Kidney (tissue), 13 donors: ENCODE measurements at regions not wholly inside any gene's neighbourhood (a gene's known extent, or its start where the extent isn't known, plus 50 kb on each side); places are given as distances from the start of the nearest gene placed in this dataset.

ENCODE experiments used
- DNase-seq, 5 donors: peaks; one replicate each; pipeline ENCODE4 v3.0.0-alpha.2; 2013 to 2020
- FAIRE-seq: peaks from 2 replicates; lab custom pipeline; 2012; peaks lifted over from hg19 to GRCh38; lab: Jason Lieb, UNC
- H3K27ac ChIP-seq, 2 donors: one replicate each; pipeline ENCODE4 v1.7.0; 2013; ENCODE audit warnings: low read depth in 2 of 2, low read length in 2 of 2, inconsistent platforms in 1 of 2
- H3K27me3 ChIP-seq: one replicate; pipeline ENCODE4 v1.7.1; 2013; ENCODE audit warnings: low read length, inconsistent platforms; ENCODE audit not compliant: control insufficient read depth, insufficient read depth
- H3K36me3 ChIP-seq, 3 donors: one replicate each; pipeline versions ENCODE4 v1.7.0 to v1.7.1; 2013; ENCODE audit warnings: low read length in 3 of 3, control low read depth in 1 of 3, inconsistent platforms in 1 of 3; ENCODE audit not compliant: insufficient read depth in 3 of 3, control insufficient read depth in 2 of 3
- H3K4me1 ChIP-seq, 3 donors: one replicate each; pipeline versions ENCODE4 v1.7.0 to v1.7.1; 2013; ENCODE audit warnings: low read length in 3 of 3, inconsistent platforms in 1 of 3, low read depth in 1 of 3; ENCODE audit not compliant: control insufficient read depth in 2 of 3, insufficient read depth in 2 of 3
- H3K4me3 ChIP-seq, 3 donors: one replicate each; pipeline versions ENCODE4 v1.7.0 to v1.8.1; 2013; ENCODE audit warnings: low read length in 3 of 3, control low read depth in 1 of 3, inconsistent platforms in 1 of 3
- H3K9ac ChIP-seq, 3 donors: one replicate each; pipeline versions ENCODE4 v1.7.0 to v1.7.1; 2013; ENCODE audit warnings: low read length in 3 of 3, control low read depth in 1 of 3, inconsistent platforms in 1 of 3
- H3K9me3 ChIP-seq, 3 donors: one replicate each; pipeline versions ENCODE4 v1.7.0 to v1.7.1; 2013; ENCODE audit warnings: low read length in 3 of 3, control low read depth in 1 of 3, inconsistent platforms in 1 of 3; ENCODE audit not compliant: control insufficient read depth in 2 of 3, insufficient read depth in 1 of 3
- intact Hi-C: fragments of 100-400 bp; cut with DNase I; formaldehyde crosslinking; loops from one replicate; pipeline ENCODE4 v1.11.1; 2022
- TF ChIP-seq, protein P1 (sequence below): IDR thresholded peaks from 3 replicates; pipeline ENCODE4 v1.5.1; 2012; ENCODE audit warnings: mild to moderate bottlenecking, moderate library complexity, borderline replicate concordance; ENCODE audit not compliant: insufficient read depth; ENCODE audit errors: extremely low read depth
- donor health status: control.
- donor health status: control.
- donor health status: control.
- donor health status: control.
- donor health status: control.
- donor health status: DM: yes; HTN: yes; CAD: no.
- donor health status: Normal renal cell carcinoma (clear cell type).

DNA sequence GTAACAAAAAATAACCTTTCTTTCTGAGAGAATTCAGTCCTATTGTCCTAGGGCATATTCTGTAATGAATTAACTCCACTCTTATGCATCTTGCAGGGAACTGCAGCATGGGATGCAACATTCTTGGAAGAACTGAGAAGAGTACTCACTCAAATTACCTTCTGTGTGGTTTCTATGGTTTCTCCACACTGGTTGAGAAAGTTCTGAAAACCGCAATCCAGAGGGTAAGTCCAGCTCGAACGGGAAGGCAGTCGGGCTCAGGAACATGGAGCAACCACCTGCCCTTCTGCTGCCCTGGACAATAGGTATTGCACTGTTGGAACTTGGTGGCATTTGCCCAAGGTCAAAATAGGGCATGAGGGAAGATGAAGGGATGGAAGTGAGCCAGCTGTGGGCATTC lies 59.6 kb upstream of the CDK13 start:
- Histone ChIP-seq H3K27ac (no peak overlapping the region), H3K4me1 (no peaks in the 10 kb centered on the region), H3K9ac (no peak overlapping the region), H3K27me3 (no peaks in the 10 kb centered on the region), H3K4me3 (no peak overlapping the region), H3K9me3 (no peaks in the 10 kb centered on the region), H3K36me3 (no peaks in the 10 kb centered on the region)
- TF ChIP-seq, protein P1, sequence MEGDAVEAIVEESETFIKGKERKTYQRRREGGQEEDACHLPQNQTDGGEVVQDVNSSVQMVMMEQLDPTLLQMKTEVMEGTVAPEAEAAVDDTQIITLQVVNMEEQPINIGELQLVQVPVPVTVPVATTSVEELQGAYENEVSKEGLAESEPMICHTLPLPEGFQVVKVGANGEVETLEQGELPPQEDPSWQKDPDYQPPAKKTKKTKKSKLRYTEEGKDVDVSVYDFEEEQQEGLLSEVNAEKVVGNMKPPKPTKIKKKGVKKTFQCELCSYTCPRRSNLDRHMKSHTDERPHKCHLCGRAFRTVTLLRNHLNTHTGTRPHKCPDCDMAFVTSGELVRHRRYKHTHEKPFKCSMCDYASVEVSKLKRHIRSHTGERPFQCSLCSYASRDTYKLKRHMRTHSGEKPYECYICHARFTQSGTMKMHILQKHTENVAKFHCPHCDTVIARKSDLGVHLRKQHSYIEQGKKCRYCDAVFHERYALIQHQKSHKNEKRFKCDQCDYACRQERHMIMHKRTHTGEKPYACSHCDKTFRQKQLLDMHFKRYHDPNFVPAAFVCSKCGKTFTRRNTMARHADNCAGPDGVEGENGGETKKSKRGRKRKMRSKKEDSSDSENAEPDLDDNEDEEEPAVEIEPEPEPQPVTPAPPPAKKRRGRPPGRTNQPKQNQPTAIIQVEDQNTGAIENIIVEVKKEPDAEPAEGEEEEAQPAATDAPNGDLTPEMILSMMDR: no peak
- intact Hi-C loops: no loop called here
- DNase-seq: no peak
- FAIRE-seq: no peak

DNA sequence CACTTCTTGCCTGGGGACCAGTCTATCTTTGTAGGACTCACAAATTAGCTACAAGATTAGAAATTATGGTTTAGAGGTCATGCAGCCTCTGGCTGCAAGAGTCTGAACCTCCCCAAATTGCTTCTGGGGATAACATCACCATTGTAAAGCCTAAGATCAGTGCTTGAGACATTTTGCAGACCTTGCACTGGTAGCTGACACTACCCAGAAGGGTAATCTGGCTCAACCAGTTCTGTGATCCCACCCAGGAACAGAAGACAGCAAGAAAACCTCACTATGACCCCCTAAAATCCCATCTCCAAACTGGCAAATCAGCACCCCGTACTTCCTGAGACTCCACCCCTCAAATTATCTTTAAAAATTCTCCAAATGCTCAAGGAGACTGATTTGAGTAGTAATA lies 58.2 kb upstream of the CDK13 start:
- Histone ChIP-seq H3K27ac (no peak overlapping the region), H3K4me3 (no peak overlapping the region), H3K27me3 (no peaks in the 10 kb centered on the region), H3K4me1 (no peaks in the 10 kb centered on the region), H3K9ac (no peak overlapping the region), H3K9me3 (no peaks in the 10 kb centered on the region), H3K36me3 (no peaks in the 10 kb centered on the region)
- FAIRE-seq: no peak
- intact Hi-C loops: no loop called here
- no peak for DNase-seq
- TF ChIP-seq, protein P1: no peak

DNA sequence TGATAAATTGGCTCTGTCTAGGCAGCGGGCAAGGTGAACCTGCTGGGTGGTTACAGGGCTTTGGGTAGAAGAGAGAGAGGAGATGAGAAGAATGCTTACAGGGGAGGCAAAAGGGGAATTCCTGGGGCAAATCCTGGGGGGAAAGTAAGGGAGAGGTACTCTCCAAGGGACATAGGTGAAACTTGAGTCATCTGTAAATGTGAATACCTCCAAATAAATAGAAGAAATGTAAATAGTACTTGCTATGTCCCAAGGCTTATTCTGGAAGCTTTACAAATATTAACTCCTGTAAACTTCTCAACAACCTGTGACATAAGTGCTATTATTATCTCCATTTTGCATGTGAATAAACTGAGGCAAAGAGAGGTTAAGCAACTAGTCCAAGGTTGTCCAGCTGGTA lies 57.7 kb upstream of the CDK13 start:
- H3K4me1 ChIP-seq: no peaks in the 10 kb centered on the region
- no peaks in the 10 kb centered on the region for H3K9me3 ChIP-seq
- FAIRE-seq: no peak
- H3K9ac ChIP-seq: no peak overlapping the region
- H3K36me3 ChIP-seq: no peaks in the 10 kb centered on the region
- DNase-seq: no peak
- TF ChIP-seq, protein P1: no peak
- no peak overlapping the region for H3K4me3 ChIP-seq
- H3K27ac ChIP-seq: no peak overlapping the region
- intact Hi-C loops: no loop called here
- H3K27me3 ChIP-seq: no peaks in the 10 kb centered on the region

DNA sequence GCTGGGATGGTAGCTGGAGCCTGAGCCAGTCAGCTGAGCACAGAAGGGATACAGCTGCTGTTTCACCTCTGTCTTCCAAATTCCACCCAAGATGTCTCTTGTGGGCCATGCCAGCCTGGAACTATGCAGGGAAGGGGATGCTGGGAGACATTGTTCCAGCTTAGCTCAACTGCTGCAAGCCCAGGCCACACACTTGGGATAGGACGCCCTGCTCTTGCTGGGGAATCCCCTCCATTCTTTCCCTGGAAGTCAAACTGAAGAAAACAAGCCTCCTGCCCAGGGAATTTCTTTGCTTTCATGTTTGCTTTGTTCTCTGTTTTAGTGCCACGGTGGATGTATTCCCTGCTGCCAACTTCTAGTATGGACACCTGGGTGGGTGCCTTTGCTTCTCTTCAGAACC lies 55.2 kb upstream of the CDK13 start:
- Histone ChIP-seq H3K36me3 (no peaks in the 10 kb centered on the region), H3K27ac (no peak overlapping the region), H3K9ac (no peak overlapping the region), H3K9me3 (no peaks in the 10 kb centered on the region), H3K4me3 (no peak overlapping the region), H3K27me3 (no peaks in the 10 kb centered on the region), H3K4me1 (no peaks in the 10 kb centered on the region)
- FAIRE-seq: no peak
- no peak for DNase-seq
- intact Hi-C loops: loop anchor here (5.0 kb wide), 1 partner anchor 157 kb away; no protein-coding TSS in a partner anchor
- TF ChIP-seq, protein P1: no peak
